Osteocyte (in vitro differentiated cells): ENCODE measurements at regions not wholly inside any gene's neighbourhood (a gene's known extent, or its start where the extent isn't known, plus 50 kb on each side); places are given as distances from the start of the nearest gene placed in this dataset.

ENCODE experiments used
- DNase-seq: peaks from one replicate; pipeline ENCODE4 v3.0.0; 2021; ENCODE audit warnings: mixed read lengths; ENCODE audit not compliant: unreplicated experiment; ENCODE audit errors: extremely low spot score
- H3K27ac Mint-ChIP-seq: one replicate; pipeline ENCODE4 v1.8.0; 2021; ENCODE audit warnings: mild to moderate bottlenecking, mixed read lengths; ENCODE audit not compliant: unreplicated experiment
- H3K27me3 Mint-ChIP-seq: one replicate; pipeline ENCODE4 v1.8.0; 2021; ENCODE audit warnings: mixed read lengths; ENCODE audit not compliant: unreplicated experiment
- H3K36me3 Mint-ChIP-seq: one replicate; pipeline ENCODE4 v1.8.0; 2021; ENCODE audit warnings: mixed read lengths; ENCODE audit not compliant: unreplicated experiment
- H3K4me1 Mint-ChIP-seq: one replicate; pipeline ENCODE4 v1.8.0; 2021; ENCODE audit warnings: mixed read lengths; ENCODE audit not compliant: unreplicated experiment
- H3K4me3 Mint-ChIP-seq: one replicate; pipeline ENCODE4 v1.8.0; 2021; ENCODE audit warnings: mild to moderate bottlenecking, moderate library complexity, mixed read lengths; ENCODE audit not compliant: unreplicated experiment
- H3K9me3 Mint-ChIP-seq: one replicate; pipeline ENCODE4 v1.8.0; 2021; ENCODE audit warnings: mixed read lengths; ENCODE audit not compliant: unreplicated experiment
- TF ChIP-seq, protein P1 (sequence below): fragments of 200-600 bp; sonication (generic); IDR thresholded peaks from 2 replicates; pipeline ENCODE4 v1.5.0; 2021; ENCODE audit warnings: antibody characterized with exemption, mild to moderate bottlenecking, moderate library complexity

DNA sequence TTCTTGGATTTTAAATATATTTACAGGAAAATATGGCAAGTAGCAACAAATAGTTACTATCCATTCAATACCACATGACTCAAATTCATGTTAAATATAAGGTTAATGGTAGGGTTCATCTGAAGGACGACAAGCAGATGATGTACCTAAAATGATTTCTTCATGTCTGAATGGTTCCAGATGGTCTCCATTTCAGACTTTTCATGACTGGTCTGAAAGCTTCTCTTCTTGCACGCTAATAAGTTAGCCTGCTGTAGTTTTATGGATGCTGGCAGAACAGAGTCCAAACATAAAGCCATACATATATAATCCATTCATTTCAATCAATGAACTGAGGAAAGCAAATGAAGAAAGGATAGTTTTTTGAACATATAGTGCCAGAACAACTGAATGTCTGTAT, 257.0 kb upstream of the MGAT4C start:
- Mint-ChIP-seq H3K27ac (peak overlapping the region; percentile 56), H3K36me3 (no peaks in the 10 kb centered on the region), H3K4me3 (peak overlapping the region; percentile 37), H3K4me1 (peaks cover 21% of the 10 kb centered on the region), H3K27me3 (no peaks in the 10 kb centered on the region), H3K9me3 (peaks cover 5% of the 10 kb centered on the region)
- no peak for DNase-seq
- TF ChIP-seq, protein P1, sequence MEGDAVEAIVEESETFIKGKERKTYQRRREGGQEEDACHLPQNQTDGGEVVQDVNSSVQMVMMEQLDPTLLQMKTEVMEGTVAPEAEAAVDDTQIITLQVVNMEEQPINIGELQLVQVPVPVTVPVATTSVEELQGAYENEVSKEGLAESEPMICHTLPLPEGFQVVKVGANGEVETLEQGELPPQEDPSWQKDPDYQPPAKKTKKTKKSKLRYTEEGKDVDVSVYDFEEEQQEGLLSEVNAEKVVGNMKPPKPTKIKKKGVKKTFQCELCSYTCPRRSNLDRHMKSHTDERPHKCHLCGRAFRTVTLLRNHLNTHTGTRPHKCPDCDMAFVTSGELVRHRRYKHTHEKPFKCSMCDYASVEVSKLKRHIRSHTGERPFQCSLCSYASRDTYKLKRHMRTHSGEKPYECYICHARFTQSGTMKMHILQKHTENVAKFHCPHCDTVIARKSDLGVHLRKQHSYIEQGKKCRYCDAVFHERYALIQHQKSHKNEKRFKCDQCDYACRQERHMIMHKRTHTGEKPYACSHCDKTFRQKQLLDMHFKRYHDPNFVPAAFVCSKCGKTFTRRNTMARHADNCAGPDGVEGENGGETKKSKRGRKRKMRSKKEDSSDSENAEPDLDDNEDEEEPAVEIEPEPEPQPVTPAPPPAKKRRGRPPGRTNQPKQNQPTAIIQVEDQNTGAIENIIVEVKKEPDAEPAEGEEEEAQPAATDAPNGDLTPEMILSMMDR = no peak

DNA sequence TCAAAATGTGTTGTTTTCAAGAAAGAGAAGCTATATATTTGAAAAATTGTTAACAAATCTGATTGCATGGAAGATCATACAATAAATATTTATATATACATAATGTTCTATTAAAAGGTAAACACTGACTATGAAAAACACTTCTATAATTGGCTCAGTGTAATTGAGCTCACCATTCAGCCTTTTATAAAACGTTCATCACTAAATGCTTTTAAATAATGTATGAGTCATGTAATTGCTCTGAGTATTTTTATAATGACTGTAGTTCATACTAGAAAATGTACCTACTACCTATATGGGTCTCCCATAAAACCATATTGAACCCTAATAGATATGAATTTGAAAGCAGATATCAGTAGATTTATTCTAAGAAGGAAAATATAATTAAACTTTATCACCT, 240.4 kb upstream of the MGAT4C start:
- no peak overlapping the region for H3K27ac Mint-ChIP-seq
- TF ChIP-seq, protein P1 = no peak

DNA sequence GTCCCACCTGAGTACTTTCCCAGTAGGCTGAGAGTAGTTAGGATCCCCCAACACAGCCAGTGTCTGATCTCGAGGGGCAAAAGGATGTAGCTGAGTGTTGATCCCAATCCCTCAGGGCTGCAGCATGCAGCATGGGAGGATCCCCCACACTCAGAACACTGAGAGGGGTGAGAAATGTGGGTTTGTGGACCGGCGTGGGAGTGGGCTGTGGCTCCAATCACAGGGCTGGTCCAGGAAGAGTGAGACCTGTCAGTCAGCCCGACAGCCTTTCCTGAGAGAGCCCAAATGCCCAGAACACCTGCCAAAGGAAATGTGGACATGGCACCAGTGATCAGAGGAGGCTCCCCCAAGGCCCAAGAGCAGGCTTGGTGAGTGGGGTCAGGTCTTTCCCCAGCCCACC, 228.3 kb upstream of the MGAT4C start:
- no peak overlapping the region for H3K4me3 Mint-ChIP-seq
- H3K36me3 Mint-ChIP-seq = no peaks in the 10 kb centered on the region
- no peak for DNase-seq

More for the DNA sequence above, 240.4 kb upstream of the MGAT4C start:
- DNase-seq = no peak
- H3K27me3 Mint-ChIP-seq = peaks cover 4% of the 10 kb centered on the region
- no peaks in the 10 kb centered on the region for H3K36me3 Mint-ChIP-seq
- no peak overlapping the region for H3K4me3 Mint-ChIP-seq
- peaks cover 3% of the 10 kb centered on the region for H3K4me1 Mint-ChIP-seq
- no peaks in the 10 kb centered on the region for H3K9me3 Mint-ChIP-seq

DNA sequence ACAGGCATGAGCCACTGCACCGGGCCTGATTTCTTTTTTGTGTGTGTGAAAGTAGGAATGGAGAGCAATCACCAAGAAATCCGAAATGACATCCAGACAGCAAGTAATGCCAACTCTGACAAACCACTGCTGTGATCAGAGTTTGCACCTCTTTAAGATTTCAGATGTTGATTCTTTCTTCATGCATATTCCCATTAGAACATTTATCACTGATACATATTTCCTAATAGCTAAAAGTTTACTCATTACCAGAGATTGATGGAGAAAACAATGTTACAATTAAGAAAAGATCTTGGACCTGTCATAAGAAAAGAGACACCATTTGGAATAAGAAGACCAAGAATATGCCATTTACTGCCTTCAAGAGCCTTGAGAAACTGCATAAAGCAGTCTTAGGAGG, 217.0 kb upstream of the MGAT4C start:
- Mint-ChIP-seq H3K4me3 (no peak overlapping the region), H3K36me3 (no peaks in the 10 kb centered on the region), H3K4me1 (no peaks in the 10 kb centered on the region), H3K27ac (no peak overlapping the region), H3K27me3 (peaks cover 2% of the 10 kb centered on the region), H3K9me3 (peaks cover 4% of the 10 kb centered on the region)
- TF ChIP-seq, protein P1 = no peak
- DNase-seq = no peak

More for the DNA sequence above, 228.3 kb upstream of the MGAT4C start:
- peaks cover 5% of the 10 kb centered on the region for H3K9me3 Mint-ChIP-seq
- no peak overlapping the region for H3K27ac Mint-ChIP-seq
- TF ChIP-seq, protein P1 = no peak
- H3K4me1 Mint-ChIP-seq = no peaks in the 10 kb centered on the region
- H3K27me3 Mint-ChIP-seq = peaks cover 20% of the 10 kb centered on the region

DNA sequence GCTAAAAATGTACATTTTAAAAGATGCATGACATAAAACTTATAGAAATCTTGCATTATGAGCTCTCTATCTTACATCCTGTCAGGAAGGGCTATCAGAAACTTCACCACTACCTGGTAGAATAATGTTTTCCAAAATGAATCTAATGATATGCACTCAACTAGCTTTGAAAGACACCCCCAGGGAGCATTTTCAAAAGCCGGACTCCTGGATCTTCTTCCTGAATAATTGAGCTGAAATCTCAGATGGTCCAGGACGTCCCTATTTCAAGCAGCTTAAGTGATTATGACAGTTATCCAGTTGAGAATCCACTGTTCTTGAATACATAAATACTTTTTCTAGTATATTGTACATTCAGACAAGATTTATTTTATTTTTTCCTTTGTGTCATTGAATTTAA, 200.6 kb upstream of the MGAT4C start:
- H3K27me3 Mint-ChIP-seq = no peaks in the 10 kb centered on the region
- H3K4me3 Mint-ChIP-seq = no peak overlapping the region
- no peaks in the 10 kb centered on the region for H3K36me3 Mint-ChIP-seq
- H3K9me3 Mint-ChIP-seq = no peaks in the 10 kb centered on the region
- no peak for DNase-seq
- TF ChIP-seq, protein P1 = no peak
- no peak overlapping the region for H3K27ac Mint-ChIP-seq
- H3K4me1 Mint-ChIP-seq = no peaks in the 10 kb centered on the region
